ENCODE measurements at regions not wholly inside any gene's neighbourhood (a gene's known extent, or its start where the extent isn't known, plus 50 kb on each side); places are given as distances from the start of the nearest gene placed in this dataset.

GRCh38 chr6:101016163-101016562 is 135.0 kb upstream of the ASCC3 start:
- H3K9me3 Mint-ChIP-seq (ENCODE audit: unreplicated experiment), result no peaks in the 10 kb centered on the region

DNA sequence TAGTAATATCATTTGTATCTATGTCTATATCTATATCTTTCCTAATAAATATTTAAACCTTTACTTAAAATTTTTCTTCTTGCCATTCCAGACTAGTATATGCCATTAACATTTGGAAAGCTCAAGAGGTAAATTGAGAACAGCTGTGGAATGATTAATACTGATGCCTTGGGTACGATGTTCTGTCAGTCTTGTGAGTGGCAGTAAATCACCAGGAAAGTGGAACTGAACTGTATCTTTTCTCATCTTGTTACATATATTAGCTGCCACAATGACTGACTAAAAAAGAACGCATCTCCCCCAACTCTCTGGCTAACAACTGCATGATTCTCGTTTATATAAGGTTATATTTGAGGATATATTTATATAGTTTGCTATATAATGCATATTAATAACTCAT is 137.0 kb upstream of the ASCC3 start:
- no peak for TF ChIP-seq CTCF (IDR thresholded peaks at IDR 0.05; ENCODE audit: partially characterized antibody, unreplicated experiment)
- no peaks in the 10 kb centered on the region for H3K4me1 Mint-ChIP-seq (ENCODE audit: low read depth, unreplicated experiment)
- no peaks in the 10 kb centered on the region for H3K27me3 Mint-ChIP-seq (ENCODE audit: unreplicated experiment)
- H3K27ac Mint-ChIP-seq (ENCODE audit: unreplicated experiment), result no peak overlapping the region
- DNase-seq, result no peak
- no peaks in the 10 kb centered on the region for H3K36me3 Mint-ChIP-seq (ENCODE audit: unreplicated experiment)
- H3K9me3 Mint-ChIP-seq (ENCODE audit: unreplicated experiment), result no peaks in the 10 kb centered on the region
- no peak overlapping the region for H3K4me3 Mint-ChIP-seq (ENCODE audit: unreplicated experiment)

More at GRCh38 chr6:101016163-101016562, 135.0 kb upstream of the ASCC3 start:
- no peaks in the 10 kb centered on the region for H3K4me1 Mint-ChIP-seq (ENCODE audit: low read depth, unreplicated experiment)
- TF ChIP-seq CTCF (IDR thresholded peaks at IDR 0.05; ENCODE audit: partially characterized antibody, unreplicated experiment), result no peak
- H3K4me3 Mint-ChIP-seq (ENCODE audit: unreplicated experiment), result no peak overlapping the region
- H3K27me3 Mint-ChIP-seq (ENCODE audit: unreplicated experiment), result no peaks in the 10 kb centered on the region
- H3K36me3 Mint-ChIP-seq (ENCODE audit: unreplicated experiment), result no peaks in the 10 kb centered on the region
- DNase-seq, result no peak
- no peak overlapping the region for H3K27ac Mint-ChIP-seq (ENCODE audit: unreplicated experiment)

DNA sequence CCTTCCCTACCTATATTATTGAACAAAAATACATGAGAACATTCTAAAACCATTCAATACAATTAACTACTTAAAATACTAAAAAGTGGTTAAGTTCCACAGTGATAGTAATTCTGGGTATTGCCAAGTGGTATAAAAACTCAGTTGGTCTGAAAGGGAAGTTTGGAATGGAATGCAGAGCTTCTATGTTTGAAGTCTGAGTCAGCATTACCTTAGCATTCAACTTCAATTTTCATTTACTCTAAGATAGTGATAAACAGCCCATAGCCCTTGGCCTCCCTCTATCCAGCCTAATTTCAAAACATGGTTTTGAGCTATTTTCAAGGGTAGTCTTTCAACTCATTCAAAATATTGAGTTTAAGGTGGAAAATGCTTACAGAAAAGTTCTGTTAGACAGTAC is 140.4 kb upstream of the ASCC3 start:
- DNase-seq, result no peak
- no peaks in the 10 kb centered on the region for H3K27me3 Mint-ChIP-seq (ENCODE audit: unreplicated experiment)
- H3K4me3 Mint-ChIP-seq (ENCODE audit: unreplicated experiment), result no peak overlapping the region
- no peak for TF ChIP-seq CTCF (IDR thresholded peaks at IDR 0.05; ENCODE audit: partially characterized antibody, unreplicated experiment)
- H3K9me3 Mint-ChIP-seq (ENCODE audit: unreplicated experiment), result no peaks in the 10 kb centered on the region
- no peaks in the 10 kb centered on the region for H3K4me1 Mint-ChIP-seq (ENCODE audit: low read depth, unreplicated experiment)
- no peak overlapping the region for H3K27ac Mint-ChIP-seq (ENCODE audit: unreplicated experiment)
- peaks cover 5% of the 10 kb centered on the region for H3K36me3 Mint-ChIP-seq (ENCODE audit: unreplicated experiment)

GRCh38 chr6:101042966-101043365 is 161.8 kb upstream of the ASCC3 start:
- no peak for DNase-seq
- Mint-ChIP-seq H3K4me3 (ENCODE audit: unreplicated experiment) (no peak overlapping the region), H3K9me3 (ENCODE audit: unreplicated experiment) (no peaks in the 10 kb centered on the region), H3K27ac (ENCODE audit: unreplicated experiment) (no peak overlapping the region), H3K27me3 (ENCODE audit: unreplicated experiment) (no peaks in the 10 kb centered on the region), H3K4me1 (ENCODE audit: low read depth, unreplicated experiment) (no peaks in the 10 kb centered on the region), H3K36me3 (ENCODE audit: unreplicated experiment) (no peaks in the 10 kb centered on the region)
- no peak for TF ChIP-seq CTCF (IDR thresholded peaks at IDR 0.05; ENCODE audit: partially characterized antibody, unreplicated experiment)

DNA sequence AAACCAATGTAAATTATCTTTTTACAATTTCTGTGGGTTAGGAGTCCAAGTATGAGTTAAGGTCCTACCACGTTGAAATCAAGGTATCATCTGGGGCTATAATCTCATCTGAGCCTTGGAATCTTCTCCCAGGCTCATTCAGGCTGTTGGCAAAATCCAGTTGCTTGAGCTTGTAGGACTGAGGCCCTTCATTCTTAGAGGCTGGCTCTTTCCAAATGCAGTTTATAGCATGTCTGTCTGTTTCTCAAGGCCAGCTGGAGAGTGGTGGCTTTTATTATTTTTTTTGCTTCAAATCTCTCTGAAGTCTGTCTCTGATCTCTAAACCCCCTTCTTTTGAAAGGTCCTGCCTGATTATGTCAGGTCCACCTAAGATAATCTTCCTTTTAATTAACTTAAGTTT is 177.2 kb upstream of the ASCC3 start:
- H3K27ac Mint-ChIP-seq (ENCODE audit: unreplicated experiment), result no peak overlapping the region
- TF ChIP-seq CTCF (IDR thresholded peaks at IDR 0.05; ENCODE audit: partially characterized antibody, unreplicated experiment), result no peak
- peaks cover 3% of the 10 kb centered on the region for H3K9me3 Mint-ChIP-seq (ENCODE audit: unreplicated experiment)
- no peak for DNase-seq
- H3K4me1 Mint-ChIP-seq (ENCODE audit: low read depth, unreplicated experiment), result no peaks in the 10 kb centered on the region
- peaks cover 3% of the 10 kb centered on the region for H3K36me3 Mint-ChIP-seq (ENCODE audit: unreplicated experiment)
- no peak overlapping the region for H3K4me3 Mint-ChIP-seq (ENCODE audit: unreplicated experiment)
- no peaks in the 10 kb centered on the region for H3K27me3 Mint-ChIP-seq (ENCODE audit: unreplicated experiment)
